Lower leg skin (tissue), 4 donors: ENCODE measurements at regions not wholly inside any gene's neighbourhood (a gene's known extent, or its start where the extent isn't known, plus 50 kb on each side); places are given as distances from the start of the nearest gene placed in this dataset.

Experiments
- DNase-seq, 2 donors: peaks; one replicate each; pipeline ENCODE4 v3.0.0-alpha.2; 2019; ENCODE audit warnings: low spot score in 2 of 2
- H3K4me3 ChIP-seq: fragments of 200-600 bp; sonication (generic); 2 replicates; pipeline ENCODE4 v1.5.1; 2017; ENCODE audit warnings: mild to moderate bottlenecking, low read depth; ENCODE audit not compliant: poor library complexity, severe bottlenecking
- POLR2A ChIP-seq, 2 donors: fragments of 450-650 bp; IDR thresholded peaks; one replicate each; pipeline ENCODE4 v1.6.1; 2016 to 2017; ENCODE audit warnings: antibody characterized with exemption in 2 of 2, mild to moderate bottlenecking in 1 of 2, moderate library complexity in 1 of 2
- WGBS, 2 donors: methylation state at CpG; one replicate each; pipeline ENCODE4 v1.1.5; 2018; 5-methylcytosine and 5-hydroxymethylcytosine counted together
- intact Hi-C: fragments of 100-400 bp; cut with DNase I; formaldehyde crosslinking; loops from one replicate; pipeline ENCODE4 v1.15.0; 2023; ENCODE audit warnings: low total_unique reads
- TF ChIP-seq, protein P1 (sequence below), 3 donors: fragments of 450-650 bp; IDR thresholded peaks; one replicate each; pipeline ENCODE4 v1.5.1; 2016; ENCODE audit warnings: antibody characterized with exemption in 3 of 3, mild to moderate bottlenecking in 3 of 3, moderate library complexity in 2 of 3

DNA sequence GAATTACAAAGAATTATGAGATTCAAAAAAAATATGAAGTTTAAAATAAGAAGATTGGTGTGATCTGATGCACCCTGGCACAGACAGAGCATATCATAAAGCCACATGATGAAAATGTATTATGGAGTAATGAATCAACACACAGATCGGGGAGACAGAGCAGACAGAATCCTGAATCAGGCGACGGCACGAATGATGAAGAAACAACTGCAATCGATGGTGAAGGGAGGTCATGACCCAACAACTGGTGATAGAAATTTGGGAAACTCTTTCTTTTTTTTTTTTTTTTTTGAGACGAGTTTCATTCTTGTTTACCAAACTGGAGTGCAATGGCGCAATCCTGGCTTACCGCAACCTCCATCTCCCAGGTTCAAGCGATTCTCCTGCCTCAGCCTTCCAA is 1054.0 kb downstream of the TYW1 start:
- TF ChIP-seq POLR2A (IDR thresholded peaks at IDR 0.05), result no peak
- TF ChIP-seq, protein P1, sequence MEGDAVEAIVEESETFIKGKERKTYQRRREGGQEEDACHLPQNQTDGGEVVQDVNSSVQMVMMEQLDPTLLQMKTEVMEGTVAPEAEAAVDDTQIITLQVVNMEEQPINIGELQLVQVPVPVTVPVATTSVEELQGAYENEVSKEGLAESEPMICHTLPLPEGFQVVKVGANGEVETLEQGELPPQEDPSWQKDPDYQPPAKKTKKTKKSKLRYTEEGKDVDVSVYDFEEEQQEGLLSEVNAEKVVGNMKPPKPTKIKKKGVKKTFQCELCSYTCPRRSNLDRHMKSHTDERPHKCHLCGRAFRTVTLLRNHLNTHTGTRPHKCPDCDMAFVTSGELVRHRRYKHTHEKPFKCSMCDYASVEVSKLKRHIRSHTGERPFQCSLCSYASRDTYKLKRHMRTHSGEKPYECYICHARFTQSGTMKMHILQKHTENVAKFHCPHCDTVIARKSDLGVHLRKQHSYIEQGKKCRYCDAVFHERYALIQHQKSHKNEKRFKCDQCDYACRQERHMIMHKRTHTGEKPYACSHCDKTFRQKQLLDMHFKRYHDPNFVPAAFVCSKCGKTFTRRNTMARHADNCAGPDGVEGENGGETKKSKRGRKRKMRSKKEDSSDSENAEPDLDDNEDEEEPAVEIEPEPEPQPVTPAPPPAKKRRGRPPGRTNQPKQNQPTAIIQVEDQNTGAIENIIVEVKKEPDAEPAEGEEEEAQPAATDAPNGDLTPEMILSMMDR (IDR thresholded peaks at IDR 0.05), result no peak
- intact Hi-C loops, result no loop called here
- WGBS, 2 donors, result 84 to 95% methylated on average over 9 of the region's 9 CpGs
- no peak overlapping the region for H3K4me3 ChIP-seq
- no peak for DNase-seq

DNA sequence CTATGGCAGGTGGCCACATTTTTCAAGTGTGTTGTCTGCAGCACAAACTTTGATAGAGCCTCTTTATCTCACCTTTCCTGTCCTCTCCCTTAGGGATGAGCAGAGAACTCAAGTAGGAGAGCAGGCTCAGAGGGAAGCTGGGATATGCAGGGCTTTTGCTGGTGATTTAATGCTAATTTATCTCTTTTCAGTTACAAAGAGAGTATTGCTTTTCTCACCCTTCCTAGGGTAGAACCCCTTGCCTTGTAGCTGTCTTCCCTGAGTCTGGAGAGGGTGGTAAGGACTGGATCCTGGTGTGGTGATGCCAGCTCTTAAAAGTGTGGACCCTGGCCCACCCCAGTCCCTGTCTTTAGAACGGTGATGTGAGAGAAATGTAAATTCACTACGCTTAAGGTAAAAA is 1061.4 kb downstream of the TYW1 start:
- no peak for TF ChIP-seq POLR2A (IDR thresholded peaks at IDR 0.05)
- no peak for DNase-seq
- intact Hi-C loops, result no loop called here
- H3K4me3 ChIP-seq, result no peak overlapping the region
- 57 to 65% methylated on average over 2 of the region's 2 CpGs for WGBS, 2 donors

DNA sequence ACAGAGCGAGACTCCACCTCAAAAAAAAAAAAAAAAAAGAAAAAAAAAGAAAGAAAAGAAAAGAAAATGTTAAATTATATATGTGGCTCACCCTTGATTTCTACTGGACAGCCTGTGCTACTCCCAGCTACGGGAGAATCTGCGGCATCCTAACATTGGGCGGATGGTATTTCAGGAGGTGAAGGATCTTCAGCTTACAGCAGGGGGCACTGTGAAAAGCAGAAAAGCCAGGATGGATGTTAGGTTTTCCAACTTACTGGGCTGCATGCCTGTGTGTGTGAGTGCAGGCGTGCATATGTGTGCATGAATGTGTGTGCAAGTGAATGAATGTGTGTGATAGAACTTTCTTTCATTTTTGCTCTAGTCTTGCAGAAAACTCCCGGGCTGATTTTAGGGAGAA is 1066.5 kb downstream of the TYW1 start:
- intact Hi-C loops, result no loop called here
- no peak overlapping the region for H3K4me3 ChIP-seq
- no peak for TF ChIP-seq POLR2A (IDR thresholded peaks at IDR 0.05)
- TF ChIP-seq, protein P1 (IDR thresholded peaks at IDR 0.05), result no peak
- 75 to 78% methylated on average over 6 of the region's 6 CpGs for WGBS, 2 donors
- no peak for DNase-seq

DNA sequence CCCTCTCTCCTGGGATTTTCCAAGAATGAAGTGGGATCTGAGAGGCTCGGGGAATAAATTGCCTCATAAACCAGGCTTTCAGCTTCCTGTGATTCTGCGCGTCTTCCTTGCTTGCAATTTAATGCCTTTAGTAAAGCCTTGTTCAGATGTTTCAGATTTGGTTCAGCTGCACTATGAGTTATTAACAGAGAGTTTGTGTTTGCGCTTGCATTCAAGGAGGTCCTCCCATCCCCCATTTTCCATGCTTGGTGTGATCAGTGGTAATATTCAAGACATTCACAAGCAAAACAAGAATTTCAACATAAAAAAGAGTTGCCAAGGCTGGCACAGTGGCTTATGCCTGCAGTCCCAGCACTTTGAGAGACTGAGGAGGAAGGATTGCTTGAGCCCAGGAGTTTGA is 1068.9 kb downstream of the TYW1 start:
- 60 to 66% methylated on average over 4 of the region's 4 CpGs for WGBS, 2 donors
- TF ChIP-seq, protein P1 (IDR thresholded peaks at IDR 0.05), result no peak
- TF ChIP-seq POLR2A (IDR thresholded peaks at IDR 0.05), result no peak
- H3K4me3 ChIP-seq, result no peak overlapping the region
- intact Hi-C loops, result no loop called here
- peak in 1 of 2 donors; percentile 9 for DNase-seq

DNA sequence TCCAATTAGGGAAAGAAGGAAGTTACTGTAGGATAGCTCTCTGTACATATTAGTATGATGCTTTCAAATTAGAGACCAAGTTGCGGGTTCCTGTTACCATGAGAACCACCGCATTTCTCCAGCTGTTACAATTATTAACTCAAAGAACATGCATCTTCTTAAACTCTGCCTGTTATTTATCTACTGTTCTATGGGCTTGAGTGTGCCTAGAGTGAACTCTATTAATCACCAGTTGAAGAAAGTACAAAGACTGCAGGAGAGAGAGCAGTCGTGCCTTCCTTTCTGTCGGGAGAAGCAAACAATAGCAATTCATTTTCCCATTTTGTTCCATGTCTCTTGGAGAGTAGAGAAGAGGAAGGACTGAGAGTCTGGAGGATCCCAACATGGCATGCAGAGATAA is 1071.2 kb downstream of the TYW1 start:
- intact Hi-C loops, result no loop called here
- 56 to 59% methylated on average over 4 of the region's 4 CpGs for WGBS, 2 donors
- H3K4me3 ChIP-seq, result no peak overlapping the region
- TF ChIP-seq, protein P1 (IDR thresholded peaks at IDR 0.05), result no peak
- TF ChIP-seq POLR2A (IDR thresholded peaks at IDR 0.05), result no peak
- DNase-seq, result no peak

DNA sequence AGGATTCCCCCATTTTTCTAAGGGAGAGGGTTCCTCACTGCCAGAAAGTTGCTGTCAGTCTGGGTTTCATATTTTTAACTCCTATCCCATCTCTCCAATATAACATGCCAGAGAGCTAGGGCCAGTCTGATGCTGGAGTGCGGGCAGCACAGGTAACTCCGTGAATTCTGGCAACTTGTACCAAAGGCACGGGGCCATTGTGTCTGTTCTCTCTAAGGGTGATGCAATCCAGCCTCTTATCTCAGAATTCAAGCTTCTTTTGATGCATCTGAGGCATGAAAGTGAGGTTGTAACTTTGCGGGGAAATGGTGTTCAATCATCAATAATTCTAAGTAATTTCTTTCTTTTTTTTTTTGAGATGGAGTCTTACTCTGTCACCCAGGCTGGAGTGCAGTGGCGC is 1074.4 kb downstream of the TYW1 start:
- no peak for DNase-seq
- WGBS, 2 donors, result 78 to 88% methylated on average over 5 of the region's 5 CpGs
- no peak overlapping the region for H3K4me3 ChIP-seq
- intact Hi-C loops, result no loop called here
- TF ChIP-seq POLR2A (IDR thresholded peaks at IDR 0.05), result no peak
- TF ChIP-seq, protein P1 (IDR thresholded peaks at IDR 0.05), result no peak
